ENCODE measurements at regions not wholly inside any gene's neighbourhood (a gene's known extent, or its start where the extent isn't known, plus 50 kb on each side); places are given as distances from the start of the nearest gene placed in this dataset.

GRCh38 chr5:124662181-124662781 is 84.2 kb downstream of the ZNF608 start:
- no peak overlapping the region for H3K27ac ChIP-seq (ENCODE audit: low read length in 2 of 2)
- ChIA-PET POLR2A (no interaction called here), CTCF (no interaction called here)
- Mint-ChIP-seq H3K4me1 (peaks cover 47% of the 10 kb centered on the region), H3K9me3 (ENCODE audit: insufficient read depth) (no peaks in the 10 kb centered on the region), H3K27ac (no peak overlapping the region), H3K4me3 (no peak overlapping the region), H3K27me3 (no peaks in the 10 kb centered on the region)
- no peak for TF ChIP-seq CTCF (IDR thresholded peaks at IDR 0.05)
- TF ChIP-seq EZH2 (IDR thresholded peaks at IDR 0.05; ENCODE audit: borderline replicate concordance, insufficient read depth, low read depth, low read length, poor library complexity, severe bottlenecking): no peak
- H3K36me3 ChIP-seq (replicated peaks in 1 of 2; ENCODE audit: control extremely low read depth in 1 of 2, control insufficient read depth in 1 of 2, extremely low read depth in 1 of 2, insufficient read depth in 2 of 2, low read length in 1 of 2): peaks cover 0 to 1% of the 10 kb centered on the region in 2 experiments
- no peaks in the 10 kb centered on the region for H3K9me3 ChIP-seq (ENCODE audit: control extremely low read depth in 1 of 3, control insufficient read depth in 2 of 3, insufficient read depth in 1 of 3, low read length in 2 of 3)
- H3K27me3 ChIP-seq (replicated peaks in 1 of 4; ENCODE audit: control extremely low read depth in 1 of 4, control insufficient read depth in 3 of 4, insufficient read depth in 4 of 4, low read length in 3 of 4): no peaks in the 10 kb centered on the region
- H3K9ac ChIP-seq (ENCODE audit: low read length): no peak overlapping the region
- H3K4me2 ChIP-seq (replicated peaks; ENCODE audit: low read depth, low read length, poor library complexity, severe bottlenecking): no peak overlapping the region
- intact Hi-C loops (cut with micrococcal nuclease): no loop called here
- DNase-seq: no peak
- peaks cover 17 to 29% of the 10 kb centered on the region in 2 donors for H3K4me1 ChIP-seq (ENCODE audit: control insufficient read depth in 2 of 2, insufficient read depth in 2 of 2, low read length in 2 of 2)
- H4K20me1 ChIP-seq (ENCODE audit: control insufficient read depth, insufficient read depth, low read length, poor library complexity, severe bottlenecking): peaks cover 2% of the 10 kb centered on the region
- H3K79me2 ChIP-seq (ENCODE audit: control insufficient read depth, insufficient read depth, low read length): peaks cover 44% of the 10 kb centered on the region
- WGBS (ENCODE audit: insufficient coverage): 95% methylated on average over 6 of the region's 9 CpGs
- H2AFZ ChIP-seq (ENCODE audit: insufficient read depth, low read depth, low read length, poor library complexity, severe bottlenecking): no peak overlapping the region
- H3K4me3 ChIP-seq (ENCODE audit: control extremely low read depth in 1 of 5, extremely low read depth in 1 of 5, insufficient read depth in 1 of 5, low read depth in 2 of 5, low read length in 4 of 5): no peak overlapping the region
- ATAC-seq (ENCODE audit: low read depth): no peak

- DNase-seq: no peak
- Mint-ChIP-seq H3K27ac (peak overlapping the region; percentile 26), H3K4me3 (peak overlapping the region; percentile 8), H3K4me1 (peaks cover 47% of the 10 kb centered on the region), H3K27me3 (no peaks in the 10 kb centered on the region), H3K9me3 (ENCODE audit: insufficient read depth) (no peaks in the 10 kb centered on the region)
- ATAC-seq (ENCODE audit: low read depth): no peak
- Histone ChIP-seq H3K79me2 (ENCODE audit: control insufficient read depth, insufficient read depth, low read length) (peaks cover 36% of the 10 kb centered on the region), H4K20me1 (ENCODE audit: control insufficient read depth, insufficient read depth, low read length, poor library complexity, severe bottlenecking) (no peaks in the 10 kb centered on the region), H3K27ac (ENCODE audit: low read length in 2 of 2) (no peak overlapping the region), H3K4me3 (ENCODE audit: control extremely low read depth in 1 of 5, extremely low read depth in 1 of 5, insufficient read depth in 1 of 5, low read depth in 2 of 5, low read length in 4 of 5) (no peak overlapping the region), H3K27me3 (replicated peaks in 1 of 4; ENCODE audit: control extremely low read depth in 1 of 4, control insufficient read depth in 3 of 4, insufficient read depth in 4 of 4, low read length in 3 of 4) (no peaks in the 10 kb centered on the region), H3K9me3 (ENCODE audit: control extremely low read depth in 1 of 3, control insufficient read depth in 2 of 3, insufficient read depth in 1 of 3, low read length in 2 of 3) (no peaks in the 10 kb centered on the region), H3K36me3 (replicated peaks in 1 of 2; ENCODE audit: control extremely low read depth in 1 of 2, control insufficient read depth in 1 of 2, extremely low read depth in 1 of 2, insufficient read depth in 2 of 2, low read length in 1 of 2) (peaks cover 0 to 1% of the 10 kb centered on the region in 2 experiments), H2AFZ (ENCODE audit: insufficient read depth, low read depth, low read length, poor library complexity, severe bottlenecking) (no peak overlapping the region), H3K4me1 (ENCODE audit: control insufficient read depth in 2 of 2, insufficient read depth in 2 of 2, low read length in 2 of 2) (peaks cover 22 to 35% of the 10 kb centered on the region in 2 donors), H3K4me2 (replicated peaks; ENCODE audit: low read depth, low read length, poor library complexity, severe bottlenecking) (no peak overlapping the region), H3K9ac (ENCODE audit: low read length) (no peak overlapping the region)
- TF ChIP-seq EZH2 (IDR thresholded peaks at IDR 0.05; ENCODE audit: borderline replicate concordance, insufficient read depth, low read depth, low read length, poor library complexity, severe bottlenecking): no peak
- TF ChIP-seq CTCF (IDR thresholded peaks at IDR 0.05): no peak
- ChIA-PET CTCF (interaction anchor here (0.7 kb wide), 1 partner anchor 53 kb away, joined by 3 read pairs; no protein-coding TSS in a partner anchor), POLR2A (interaction anchor here (0.9 kb wide), 1 partner anchor 78 kb away, joined by 6 read pairs; no protein-coding TSS in a partner anchor)
- intact Hi-C loops (cut with micrococcal nuclease): no loop called here
- WGBS (ENCODE audit: insufficient coverage): 75% methylated on average over 2 of the region's 7 CpGs
These were observed 84.9 kb downstream of the ZNF608 start for GRCh38 chr5:124661317-124662141.
